Fibroblast of the aortic adventitia (primary cell): ENCODE measurements at regions not wholly inside any gene's neighbourhood (a gene's known extent, or its start where the extent isn't known, plus 50 kb on each side); places are given as distances from the start of the nearest gene placed in this dataset.
"Not testable (repeated sequence)": the region's sequence is repeated elsewhere in the genome, so short reads cannot be mapped to it uniquely, and the experiment has no call there.

Experiments used
- DNase-seq: peaks from one replicate; pipeline ENCODE4 v3.0.0-alpha.2; 2010; ENCODE audit warnings: low read depth
- H3K4me3 ChIP-seq: 2 replicates; pipeline ENCODE4 v1.5.1; 2011; ENCODE audit warnings: low read depth, mild to moderate bottlenecking, control low read depth, low read length, moderate library complexity
- TF ChIP-seq, protein P1 (sequence below): IDR thresholded peaks from 2 replicates; pipeline ENCODE4 v1.5.1; 2011; ENCODE audit warnings: mild to moderate bottlenecking, low read length, control low read depth, inconsistent platforms; ENCODE audit not compliant: insufficient read depth

DNA sequence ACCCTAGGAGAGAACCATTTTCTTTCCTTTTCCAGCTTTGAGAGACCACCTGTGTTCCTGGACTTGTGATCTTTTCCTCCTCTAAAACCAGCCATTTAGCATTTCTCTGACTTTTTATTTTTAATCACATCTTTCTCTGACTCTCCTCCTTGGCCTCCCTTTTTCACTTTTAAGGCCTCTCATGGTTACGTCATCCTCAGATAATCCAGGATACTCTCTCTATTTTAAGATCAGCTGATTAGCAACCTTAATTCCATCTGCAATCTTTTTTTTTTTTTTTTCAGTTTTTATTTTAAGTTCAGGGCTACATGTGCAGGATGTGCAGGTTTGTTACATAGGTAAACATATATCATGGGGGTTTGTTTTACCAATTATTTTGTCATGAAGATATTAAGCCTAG, 54.0 kb downstream of the RFPL4B start:
- no peak for DNase-seq
- TF ChIP-seq, protein P1, sequence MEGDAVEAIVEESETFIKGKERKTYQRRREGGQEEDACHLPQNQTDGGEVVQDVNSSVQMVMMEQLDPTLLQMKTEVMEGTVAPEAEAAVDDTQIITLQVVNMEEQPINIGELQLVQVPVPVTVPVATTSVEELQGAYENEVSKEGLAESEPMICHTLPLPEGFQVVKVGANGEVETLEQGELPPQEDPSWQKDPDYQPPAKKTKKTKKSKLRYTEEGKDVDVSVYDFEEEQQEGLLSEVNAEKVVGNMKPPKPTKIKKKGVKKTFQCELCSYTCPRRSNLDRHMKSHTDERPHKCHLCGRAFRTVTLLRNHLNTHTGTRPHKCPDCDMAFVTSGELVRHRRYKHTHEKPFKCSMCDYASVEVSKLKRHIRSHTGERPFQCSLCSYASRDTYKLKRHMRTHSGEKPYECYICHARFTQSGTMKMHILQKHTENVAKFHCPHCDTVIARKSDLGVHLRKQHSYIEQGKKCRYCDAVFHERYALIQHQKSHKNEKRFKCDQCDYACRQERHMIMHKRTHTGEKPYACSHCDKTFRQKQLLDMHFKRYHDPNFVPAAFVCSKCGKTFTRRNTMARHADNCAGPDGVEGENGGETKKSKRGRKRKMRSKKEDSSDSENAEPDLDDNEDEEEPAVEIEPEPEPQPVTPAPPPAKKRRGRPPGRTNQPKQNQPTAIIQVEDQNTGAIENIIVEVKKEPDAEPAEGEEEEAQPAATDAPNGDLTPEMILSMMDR: no peak
- no peak overlapping the region for H3K4me3 ChIP-seq

DNA sequence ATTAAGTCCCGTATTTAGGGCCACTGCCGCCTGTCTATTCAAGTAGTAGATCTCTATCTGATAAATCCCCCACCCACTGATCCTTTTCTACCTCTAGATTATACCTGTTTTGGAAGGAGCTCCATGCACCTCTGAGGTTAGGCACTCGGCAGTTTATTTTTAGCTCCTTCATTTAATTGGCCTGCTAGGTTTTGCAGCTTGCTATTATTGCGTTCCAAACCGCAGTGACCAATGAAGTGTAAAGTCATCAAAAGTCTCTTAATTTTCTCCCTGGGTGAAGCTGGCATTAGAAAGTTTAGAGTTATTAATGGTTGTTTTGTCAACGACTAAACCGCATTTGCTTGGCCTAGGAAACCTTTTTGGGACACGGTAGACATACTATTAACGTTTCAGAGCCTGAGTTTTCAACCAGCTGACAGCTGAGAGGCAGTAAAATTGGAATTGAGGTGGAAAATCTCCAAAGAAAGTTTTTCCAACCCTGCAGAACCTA, 60.0 kb downstream of the RFPL4B start:
- no peak overlapping the region for H3K4me3 ChIP-seq
- no peak for DNase-seq
- TF ChIP-seq, protein P1: no peak

DNA sequence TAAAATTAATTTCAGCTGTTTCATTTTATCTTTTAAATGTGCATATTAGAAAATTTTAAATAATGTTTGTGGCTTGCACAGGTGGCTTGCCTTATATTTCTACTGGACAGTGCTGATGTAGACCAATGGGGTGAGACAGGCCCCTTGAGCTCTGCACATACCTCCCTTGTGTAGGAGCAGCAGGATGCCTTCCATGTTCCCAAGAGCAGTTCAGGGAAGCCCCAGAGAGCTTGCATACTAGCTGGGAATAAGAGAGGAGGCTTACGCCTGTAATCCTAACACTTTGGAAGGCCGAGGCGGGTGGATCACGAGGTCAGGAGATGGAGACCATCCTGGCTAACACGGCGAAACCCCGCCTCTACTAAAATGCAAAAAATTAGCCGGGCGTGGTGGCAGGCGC, 61.4 kb downstream of the RFPL4B start:
- TF ChIP-seq, protein P1: no peak
- no peak for DNase-seq
- H3K4me3 ChIP-seq: no peak overlapping the region

DNA sequence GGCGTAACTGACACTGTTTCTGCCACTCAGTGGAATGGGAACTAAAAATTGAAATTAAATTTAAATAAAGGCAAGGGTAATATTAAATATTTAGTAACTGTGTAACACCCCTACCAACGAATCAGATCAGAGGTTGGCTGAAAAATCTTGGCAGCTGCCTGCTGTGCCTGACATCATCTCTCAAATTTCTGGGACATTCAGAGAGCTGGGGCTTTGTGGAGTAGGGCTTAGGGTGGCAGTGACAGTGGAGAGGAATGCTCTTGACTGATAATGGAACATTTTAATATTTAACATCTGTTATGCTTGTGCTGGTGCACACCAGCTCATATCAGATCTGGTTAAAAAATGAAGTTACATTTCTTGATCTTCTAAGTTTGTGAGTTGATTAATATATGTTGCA, 62.2 kb downstream of the RFPL4B start:
- no peak for DNase-seq
- TF ChIP-seq, protein P1: no peak

GRCh38 chr6:112413780-112414179, 66.7 kb downstream of the RFPL4B start:
- no peak for DNase-seq
- TF ChIP-seq, protein P1: no peak

More for the DNA sequence above, 62.2 kb downstream of the RFPL4B start:
- no peak overlapping the region for H3K4me3 ChIP-seq

GRCh38 chr6:112415366-112415765, 68.2 kb downstream of the RFPL4B start:
- H3K4me3 ChIP-seq: no peak overlapping the region
- TF ChIP-seq, protein P1: no peak
- DNase-seq: peak; percentile 29

More at GRCh38 chr6:112413780-112414179, 66.7 kb downstream of the RFPL4B start:
- H3K4me3 ChIP-seq: no peak overlapping the region

DNA sequence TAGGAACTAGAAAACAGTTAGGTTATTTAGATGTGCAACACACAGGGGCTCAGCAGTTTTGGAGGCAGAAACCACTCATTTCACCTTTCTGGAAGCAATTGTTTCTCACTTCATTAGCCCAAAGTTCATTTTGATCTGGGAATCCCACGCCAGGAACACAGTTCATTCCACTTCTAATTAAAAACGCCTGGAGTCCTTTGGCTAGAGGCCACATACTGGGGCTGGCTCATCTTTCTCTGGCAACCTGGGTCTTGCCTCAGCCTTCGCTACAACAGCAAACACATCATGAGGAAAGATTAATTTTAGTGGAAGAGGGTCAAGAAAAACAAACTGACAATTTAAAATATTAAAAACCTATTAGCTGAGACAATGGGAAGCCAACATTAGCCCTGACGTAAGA, 69.7 kb downstream of the RFPL4B start:
- TF ChIP-seq, protein P1: no peak
- peak; percentile 68 for DNase-seq
- no peak overlapping the region for H3K4me3 ChIP-seq

DNA sequence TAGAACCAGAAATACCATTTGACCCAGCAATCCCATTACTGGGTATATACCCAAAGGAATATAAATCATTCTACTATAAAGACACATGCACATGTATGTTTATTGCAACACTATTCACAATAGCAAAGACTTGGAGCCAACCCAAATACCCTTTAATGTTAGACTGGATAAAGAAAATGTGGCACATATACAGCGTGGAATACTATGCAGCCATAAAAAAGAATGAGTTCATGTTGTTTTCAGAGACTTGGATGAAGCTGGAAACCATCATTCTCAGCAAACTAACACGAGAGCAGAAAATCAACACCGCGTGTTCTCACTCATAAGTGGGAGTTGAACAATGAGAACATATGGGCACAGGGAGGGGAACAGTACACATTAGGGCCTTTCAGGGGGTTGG, 79.9 kb downstream of the RFPL4B start:
- DNase-seq, H3K4me3 ChIP-seq: not testable (repeated sequence)
